ELF-1 (cell line): ENCODE measurements at regions not wholly inside any gene's neighbourhood (a gene's known extent, or its start where the extent isn't known, plus 50 kb on each side); places are given as distances from the start of the nearest gene placed in this dataset.
"Not testable (repeated sequence)": the region's sequence is repeated elsewhere in the genome, so short reads cannot be mapped to it uniquely, and the experiment has no call there.

Source experiments
- DNase-seq: peaks from one replicate; pipeline ENCODE4 v3.0.0-alpha.2; 2016; ENCODE audit warnings: low read depth, low spot score

GRCh38 chr11:21928847-21929246, 264.0 kb upstream of the ANO5 start:
- DNase-seq: no peak

DNA sequence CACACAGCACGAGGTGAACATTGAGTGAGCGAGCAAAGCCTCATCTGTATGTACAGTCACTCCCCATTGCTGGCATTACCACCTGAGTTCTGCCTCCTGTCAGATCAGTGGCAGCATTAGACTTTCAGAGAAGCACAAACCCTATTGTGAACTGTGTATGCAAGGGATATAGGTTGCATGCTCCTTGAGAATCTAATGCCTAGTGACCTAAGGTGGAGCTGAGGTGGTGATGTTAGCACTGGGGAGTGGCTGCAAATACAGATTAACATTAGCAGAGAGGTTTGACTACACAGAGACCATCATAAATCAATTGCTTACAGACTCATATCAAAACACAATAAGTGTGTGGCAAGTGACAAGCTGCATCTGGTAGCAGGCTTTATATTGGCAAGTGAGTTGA, 262.5 kb upstream of the ANO5 start:
- no peak for DNase-seq

GRCh38 chr11:21931436-21932101, 261.3 kb upstream of the ANO5 start:
- no peak for DNase-seq

DNA sequence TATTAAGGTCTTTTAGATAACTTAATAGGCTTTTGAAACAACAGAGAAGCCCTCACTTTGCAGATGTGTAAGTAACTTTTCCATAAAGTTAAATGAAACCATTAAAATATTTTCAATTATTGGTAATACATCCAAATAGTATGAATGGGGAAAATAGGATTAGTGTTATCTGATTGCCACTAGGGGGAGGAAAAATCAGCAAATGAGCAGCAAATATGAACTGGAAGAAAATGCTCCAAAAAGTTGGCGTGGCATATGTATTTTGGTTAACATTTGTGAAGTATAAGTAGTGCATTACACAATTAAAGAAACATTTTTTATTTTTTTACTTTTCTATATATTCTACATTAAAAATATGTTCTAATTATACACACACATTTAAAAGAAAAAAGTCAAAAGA, 259.8 kb upstream of the ANO5 start:
- no peak for DNase-seq

DNA sequence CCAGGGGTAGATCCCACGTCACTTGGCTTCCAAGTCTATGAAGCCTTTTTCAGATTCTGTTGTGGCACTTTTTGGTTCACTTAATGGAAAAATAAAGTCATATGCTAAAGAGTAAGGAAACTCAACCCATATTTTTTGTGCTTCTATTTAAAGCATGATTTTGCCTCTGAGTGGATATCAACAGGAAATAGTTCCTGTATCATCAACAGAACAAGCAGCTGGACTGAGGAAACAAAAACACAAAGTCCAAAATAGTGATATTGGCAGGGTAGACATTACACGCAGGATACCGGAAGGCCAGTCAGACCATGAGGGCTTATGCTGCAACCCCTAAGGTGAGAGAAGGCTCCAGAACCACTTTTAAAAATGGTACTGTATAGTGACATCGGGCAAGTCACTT, 248.3 kb upstream of the ANO5 start:
- no peak for DNase-seq

DNA sequence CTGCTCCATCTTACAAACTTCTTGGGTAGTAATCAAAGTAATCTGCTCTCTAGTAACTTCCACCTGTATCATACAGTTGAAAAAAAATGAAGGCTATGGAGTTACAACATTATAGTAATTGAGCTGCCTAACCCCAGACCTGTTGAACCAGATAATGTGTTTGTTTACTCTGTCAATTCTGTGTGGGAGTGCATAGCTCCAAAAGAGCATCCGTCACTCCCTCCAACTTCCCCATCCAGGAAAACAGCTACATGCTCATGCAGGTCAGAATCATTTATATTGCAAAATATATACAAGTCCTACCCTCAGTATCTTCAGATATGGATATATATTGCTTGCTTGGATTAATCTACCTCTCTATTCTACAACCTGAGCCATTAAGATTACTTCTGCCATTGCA, 244.0 kb upstream of the ANO5 start:
- no peak for DNase-seq

GRCh38 chr11:21949763-21950413, 243.0 kb upstream of the ANO5 start:
- DNase-seq: no peak

DNA sequence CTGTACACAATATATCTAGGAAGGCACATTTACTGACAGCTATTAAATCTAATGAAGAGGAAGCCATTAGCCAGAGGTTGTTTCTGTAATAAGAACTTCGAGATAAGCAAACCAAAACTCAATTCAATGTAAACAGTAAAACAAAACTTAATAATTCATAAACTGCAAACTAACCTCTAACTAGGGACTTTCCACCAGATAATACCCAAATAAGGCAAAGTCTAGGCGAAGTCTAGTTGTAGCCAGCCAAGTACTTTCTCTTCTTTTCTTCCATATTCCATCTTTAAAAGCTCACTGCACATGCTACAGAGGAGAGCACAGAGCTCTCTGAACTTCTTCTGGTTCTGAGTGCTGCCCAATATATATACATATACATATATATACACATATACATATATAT, 229.9 kb upstream of the ANO5 start:
- no peak for DNase-seq

DNA sequence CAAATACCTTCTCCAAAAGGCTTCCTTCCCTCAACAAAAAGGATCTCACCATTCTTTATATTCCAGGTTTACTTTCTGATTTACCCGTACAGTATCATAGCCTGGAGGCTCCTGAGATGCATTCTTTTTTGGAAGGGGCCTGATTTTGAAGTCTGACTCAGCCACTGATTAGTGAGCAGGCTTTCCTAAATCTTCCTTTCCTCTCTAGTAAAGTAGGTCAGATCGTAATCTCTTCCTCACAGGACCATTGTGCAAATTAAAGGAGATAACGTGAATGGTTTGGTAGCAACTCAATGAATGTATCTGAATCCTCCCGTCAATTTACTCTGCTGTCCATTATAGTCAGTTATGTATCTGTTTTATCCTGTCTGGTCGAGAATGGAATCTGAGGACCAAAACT, 227.7 kb upstream of the ANO5 start:
- peak; percentile 3 for DNase-seq

- DNase-seq: no peak
These were observed 224.2 kb upstream of the ANO5 start for GRCh38 chr11:21968702-21969101.

- no peak for DNase-seq
These were observed 223.0 kb upstream of the ANO5 start for GRCh38 chr11:21969841-21970240.

- no peak for DNase-seq
These were observed 217.6 kb upstream of the ANO5 start for GRCh38 chr11:21975242-21975641.

GRCh38 chr11:21976210-21976609, 216.7 kb upstream of the ANO5 start:
- DNase-seq: peak; percentile 1

DNA sequence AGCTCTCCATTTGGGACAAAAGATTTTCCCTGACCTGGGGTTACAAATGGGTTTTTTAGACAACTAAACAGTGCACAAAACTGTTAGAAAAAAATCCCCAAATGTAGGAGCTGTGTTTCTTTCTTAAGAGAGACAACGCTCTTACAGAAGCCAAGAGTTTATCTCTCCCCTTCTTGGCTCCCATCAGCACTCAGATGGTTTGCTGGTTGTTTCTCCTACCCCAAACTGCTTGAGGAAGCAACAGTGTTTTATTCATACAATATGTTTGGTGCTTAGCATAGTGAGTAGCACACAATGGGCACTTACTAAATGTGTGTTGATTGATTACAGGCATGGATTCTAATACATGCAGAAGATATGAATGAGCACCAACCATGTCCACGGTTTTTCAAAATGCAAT, 209.5 kb upstream of the ANO5 start:
- no peak for DNase-seq

DNA sequence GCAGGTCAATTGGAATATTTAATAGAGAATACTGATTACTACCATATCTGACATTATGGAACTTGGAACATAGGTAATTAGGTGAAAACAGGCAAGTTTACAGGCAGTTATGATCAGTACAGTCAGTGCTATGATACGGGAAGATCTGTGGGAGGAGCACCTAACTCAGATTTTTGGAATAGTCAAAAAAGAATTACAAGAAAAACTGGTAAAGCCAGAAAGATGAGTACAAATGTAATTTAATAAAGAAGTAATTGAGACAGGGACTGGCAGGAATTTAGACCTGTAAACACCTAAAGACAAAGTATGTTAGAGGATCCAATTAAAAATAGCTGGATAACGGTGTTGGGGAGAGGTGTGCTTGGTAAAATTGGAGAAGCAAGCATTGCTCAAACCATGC, 206.5 kb upstream of the ANO5 start:
- no peak for DNase-seq

DNA sequence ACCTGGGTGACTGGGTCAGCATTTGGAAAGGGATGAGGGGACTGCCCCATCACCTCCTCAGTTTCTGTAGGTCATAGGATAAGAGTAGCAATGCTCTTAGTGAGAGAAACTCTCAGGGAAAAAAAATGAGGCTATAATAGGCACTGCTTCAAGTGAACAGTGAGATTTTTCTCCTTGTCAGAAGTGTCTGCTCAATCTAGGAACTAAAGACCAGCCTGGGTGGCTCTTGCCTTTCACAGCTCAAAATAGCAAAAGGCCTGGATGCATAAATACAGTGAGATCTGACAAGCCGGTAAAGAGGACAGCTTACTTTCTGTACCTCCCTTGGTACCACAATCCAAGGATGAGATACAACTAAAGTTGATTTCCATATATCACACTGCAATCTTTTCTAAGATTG, 205.6 kb upstream of the ANO5 start:
- DNase-seq: no peak

- DNase-seq: no peak
These were observed 204.4 kb upstream of the ANO5 start for GRCh38 chr11:21988477-21988876.

DNA sequence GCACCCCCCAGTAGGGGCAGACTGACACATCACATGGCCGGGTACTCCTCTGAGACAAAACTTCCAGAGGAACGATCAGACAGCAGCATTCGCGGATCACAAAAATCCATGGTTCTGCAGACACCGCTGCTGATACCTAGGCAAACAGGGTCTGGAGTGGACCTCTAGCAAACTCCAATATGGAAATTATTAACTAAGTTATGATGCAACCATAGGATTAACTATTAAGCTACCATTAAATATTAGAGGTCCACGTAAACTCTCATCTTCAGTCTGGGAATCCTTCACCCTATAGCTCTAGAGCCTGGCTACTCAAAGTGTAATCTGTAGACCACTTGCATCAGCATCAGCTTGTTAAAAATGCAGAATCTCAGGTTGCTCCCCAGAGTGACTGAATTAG, 191.1 kb upstream of the ANO5 start:
- not testable (repeated sequence) for DNase-seq

DNA sequence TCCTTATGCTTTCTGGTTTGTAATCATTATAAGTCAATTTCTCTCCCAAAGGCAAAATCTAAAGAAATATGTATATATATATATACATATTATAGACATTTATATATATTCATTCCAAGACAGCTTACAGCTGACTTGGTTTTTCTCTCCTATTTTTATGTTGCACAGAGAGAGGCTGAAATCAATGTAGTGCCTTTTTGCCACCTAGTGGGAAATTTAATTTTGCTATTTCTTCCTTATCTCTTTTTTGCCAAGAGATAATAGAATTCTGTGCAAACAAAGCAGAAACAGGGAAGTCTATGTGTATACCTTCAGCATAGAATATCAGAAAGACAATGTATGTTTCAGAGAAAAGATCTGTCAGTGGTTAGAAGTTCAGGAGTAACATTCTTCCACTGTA, 186.0 kb upstream of the ANO5 start:
- no peak for DNase-seq

DNA sequence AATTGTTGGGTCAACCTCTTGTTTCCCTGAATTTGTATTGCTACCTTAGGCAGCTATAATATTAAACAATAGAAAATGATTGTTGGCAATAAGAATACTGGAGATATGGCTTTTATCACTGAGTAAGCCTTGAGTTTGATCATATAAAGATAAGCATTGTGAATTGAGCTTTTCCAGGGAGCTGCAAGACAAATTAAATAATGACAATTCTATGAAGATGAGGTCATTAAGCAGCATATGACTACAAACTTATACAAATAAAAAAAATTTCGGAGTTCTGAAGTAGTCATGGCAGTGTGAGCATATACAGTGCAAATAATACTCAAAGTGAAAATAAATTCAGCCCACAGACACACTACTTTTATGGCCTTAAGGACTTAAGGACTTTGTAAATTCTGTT, 161.1 kb upstream of the ANO5 start:
- no peak for DNase-seq

- DNase-seq: no peak
These were observed 155.4 kb upstream of the ANO5 start for GRCh38 chr11:22037505-22037904.

- no peak for DNase-seq
These were observed 151.8 kb upstream of the ANO5 start for GRCh38 chr11:22041039-22041438.

- DNase-seq: no peak
These were observed 150.8 kb upstream of the ANO5 start for GRCh38 chr11:22042081-22042480.

DNA sequence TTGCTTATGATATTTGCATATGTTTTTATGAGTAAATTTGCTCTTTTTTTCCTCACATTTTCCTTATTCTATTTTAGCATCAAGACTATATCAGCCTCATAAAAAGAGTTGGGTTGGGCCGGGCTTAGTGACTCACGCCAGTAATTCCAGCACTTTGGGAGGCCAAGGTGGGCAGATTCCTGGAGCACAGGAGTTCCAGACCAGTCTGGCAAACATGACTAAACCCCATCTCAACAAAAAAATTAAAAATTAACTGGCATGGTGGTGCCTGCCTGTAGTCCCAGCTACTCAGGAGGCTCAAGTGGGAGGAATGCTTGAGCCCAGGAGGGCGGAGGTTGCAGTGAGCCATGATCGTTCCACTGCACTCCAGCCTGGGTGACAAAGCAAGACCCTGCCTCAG, 148.8 kb upstream of the ANO5 start:
- DNase-seq: no peak
